GM19438 (cell line): ENCODE measurements at regions not wholly inside any gene's neighbourhood (a gene's known extent, or its start where the extent isn't known, plus 50 kb on each side); places are given as distances from the start of the nearest gene placed in this dataset.

Experiments
- ATAC-seq: cut with Tn5 transposase; IDR thresholded peaks from one replicate; pipeline ENCODE4 v1.9.1; 2021; ENCODE audit warnings: low read depth; ENCODE audit not compliant: unreplicated experiment

- ATAC-seq: no peak
Measured at GRCh38 chr3:84825817-84826216, 133.0 kb upstream of the CADM2 start.

GRCh38 chr3:84830476-84830875 is 128.3 kb upstream of the CADM2 start:
- no peak for ATAC-seq

- ATAC-seq: no peak
Measured at GRCh38 chr3:84835366-84835765, 123.4 kb upstream of the CADM2 start.

- no peak for ATAC-seq
Measured at GRCh38 chr3:84836961-84837360, 121.8 kb upstream of the CADM2 start.

- no peak for ATAC-seq
Measured at GRCh38 chr3:84877092-84877491, 81.7 kb upstream of the CADM2 start.

DNA sequence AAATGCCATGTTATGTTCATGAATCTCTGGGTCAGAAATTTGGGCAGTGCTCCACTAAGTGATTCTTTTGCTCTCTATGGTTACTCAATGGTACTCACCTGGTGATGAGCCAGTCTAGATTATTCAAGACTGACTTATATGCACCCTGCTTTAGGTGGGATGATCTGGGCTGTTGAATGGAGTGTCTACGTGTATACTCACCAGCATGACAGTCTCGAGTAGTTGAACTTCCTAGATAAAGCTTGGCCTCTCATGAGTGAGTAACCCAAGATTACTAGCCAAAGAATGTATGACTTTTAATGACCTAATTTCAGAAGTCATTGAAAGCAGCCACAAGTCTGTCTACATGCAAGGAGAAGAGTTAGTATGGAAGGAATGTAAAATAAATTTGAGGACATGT is 77.5 kb upstream of the CADM2 start:
- ATAC-seq: no peak

- no peak for ATAC-seq
Measured at GRCh38 chr3:84885199-84885882, 73.4 kb upstream of the CADM2 start.

- no peak for ATAC-seq
Measured at GRCh38 chr3:84891851-84892250, 66.9 kb upstream of the CADM2 start.

- no peak for ATAC-seq
Measured at GRCh38 chr3:84893211-84893610, 65.6 kb upstream of the CADM2 start.

DNA sequence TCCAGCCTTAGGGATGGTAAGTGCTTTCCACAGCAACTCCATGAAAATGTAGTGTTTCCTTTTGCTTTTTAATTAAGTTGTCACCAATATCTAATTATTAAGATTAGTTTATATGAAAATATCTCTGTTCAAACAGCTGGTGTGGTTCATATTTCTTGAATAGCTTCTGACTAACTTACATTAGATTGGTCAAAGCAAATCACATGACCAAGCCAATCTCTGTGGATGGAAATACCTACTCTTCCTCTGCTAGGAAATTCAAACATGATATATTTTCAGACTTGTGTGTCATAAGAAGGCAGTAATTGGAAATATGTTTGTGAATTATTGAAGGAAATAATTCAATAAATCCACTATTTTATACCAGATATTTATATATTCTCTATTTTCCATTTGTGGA is 54.6 kb upstream of the CADM2 start:
- ATAC-seq: no peak

DNA sequence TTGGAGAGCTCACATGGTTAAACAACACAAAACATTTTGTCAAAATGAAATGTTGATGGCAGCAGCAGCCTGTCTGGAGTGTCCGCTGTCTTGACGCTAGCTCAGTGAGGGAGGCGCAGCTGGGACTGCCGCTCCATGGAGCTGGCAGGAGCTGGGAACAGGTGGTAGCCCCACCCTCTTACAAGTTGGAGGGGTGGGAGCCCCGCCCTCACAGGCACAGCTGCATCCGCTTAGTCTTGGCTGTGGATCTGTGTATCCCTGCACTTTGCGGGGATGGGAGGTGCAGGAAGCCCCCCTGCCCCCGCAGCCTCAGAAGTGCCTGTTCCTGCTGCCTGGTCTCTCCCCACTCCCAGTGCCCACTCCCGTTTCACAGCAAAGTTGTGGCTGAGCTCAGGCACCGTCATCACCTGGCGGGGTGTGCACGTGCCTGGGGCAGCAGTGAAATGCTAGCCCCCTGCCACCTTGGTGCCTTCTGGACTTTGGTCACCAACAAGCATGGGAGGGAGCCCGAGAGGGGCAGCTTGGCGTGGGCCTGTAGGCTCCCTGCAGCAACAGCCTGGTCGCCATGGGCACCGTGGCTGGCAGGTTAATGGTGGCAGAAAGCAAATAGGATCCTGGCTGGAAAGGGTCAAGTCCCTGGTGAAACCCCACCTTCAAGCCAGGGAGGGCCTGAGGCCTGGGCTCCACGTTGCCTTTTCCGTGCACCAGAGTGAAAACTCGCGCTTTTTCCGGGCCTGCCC is 53.8 kb upstream of the CADM2 start:
- no peak for ATAC-seq

DNA sequence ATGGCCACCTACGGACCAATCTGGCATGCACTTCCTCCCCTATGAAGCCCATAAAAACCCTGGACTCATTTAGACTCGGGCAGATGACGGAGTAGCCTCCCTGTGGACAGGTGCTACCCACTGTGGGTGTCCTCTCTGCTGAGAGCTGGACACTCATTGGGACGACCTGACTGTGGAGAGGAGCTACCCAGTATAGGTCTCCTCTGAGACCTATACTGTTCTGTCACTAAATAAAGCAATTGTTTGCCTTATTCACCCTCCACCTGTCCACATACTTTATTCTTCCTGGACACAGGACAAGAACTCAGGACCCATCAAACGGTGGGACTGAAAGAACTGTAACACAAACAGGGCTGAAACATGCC is 53.3 kb upstream of the CADM2 start:
- ATAC-seq: no peak

DNA sequence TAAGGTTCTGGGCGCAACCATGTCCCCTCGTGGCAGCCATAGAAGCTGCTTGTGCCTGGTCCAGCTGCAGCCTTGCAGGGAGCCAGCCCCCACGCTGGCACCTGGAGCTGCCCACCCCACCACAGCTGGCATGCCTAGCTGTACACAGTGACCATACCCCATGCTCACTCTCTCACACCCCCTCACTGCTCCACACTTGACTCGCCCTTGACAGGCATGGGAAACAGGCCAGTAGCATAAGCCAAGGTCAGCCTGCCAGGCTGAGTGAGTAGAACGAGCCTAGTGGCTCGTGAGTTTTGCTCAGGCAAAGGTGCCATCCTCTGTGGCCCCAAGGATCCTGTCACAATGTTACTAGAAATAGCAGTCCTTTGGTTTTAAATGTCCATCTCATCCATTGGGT is 52.7 kb upstream of the CADM2 start:
- no peak for ATAC-seq
